GM23338 (cell line): ENCODE measurements at regions not wholly inside any gene's neighbourhood (a gene's known extent, or its start where the extent isn't known, plus 50 kb on each side); places are given as distances from the start of the nearest gene placed in this dataset.

Source experiments
- ATAC-seq: fragments of 200-7000 bp; cut with Tn5 transposase; 3 replicates; pipeline ENCODE4 v1.9.1; 2020
- DNase-seq: peaks from one replicate; pipeline ENCODE4 v3.0.0-alpha.2; 2015; ENCODE audit warnings: low spot score
- H2AFZ ChIP-seq: fragments of 200-600 bp; sonication (generic); 2 replicates; pipeline ENCODE4 v1.8.0; 2016; ENCODE audit warnings: antibody characterized with exemption, mild to moderate bottlenecking, moderate library complexity
- H3F3A ChIP-seq: fragments of 200-600 bp; sonication (generic); replicated peaks from 2 replicates; pipeline ENCODE4 v1.8.0; 2017; ENCODE audit warnings: antibody characterized with exemption, mixed run types, low read depth
- H3K27ac ChIP-seq: fragments of 200-600 bp; sonication (generic); 2 replicates; pipeline ENCODE4 v1.6.1; 2016; ENCODE audit warnings: low read depth
- H3K27me3 ChIP-seq: fragments of 200-600 bp; sonication (generic); 2 replicates; pipeline ENCODE4 v1.8.0; 2016; ENCODE audit warnings: mild to moderate bottlenecking, mixed run types, moderate library complexity; ENCODE audit not compliant: insufficient read depth
- H3K36me3 ChIP-seq: fragments of 200-600 bp; sonication (generic); 2 replicates; pipeline ENCODE4 v1.8.0; 2016; ENCODE audit warnings: mild to moderate bottlenecking; ENCODE audit not compliant: insufficient read depth
- H3K4me1 ChIP-seq: fragments of 200-600 bp; sonication (generic); 2 replicates; pipeline ENCODE4 v1.8.0; 2016; ENCODE audit warnings: mild to moderate bottlenecking, moderate library complexity; ENCODE audit not compliant: insufficient read depth
- H3K4me2 ChIP-seq: fragments of 200-600 bp; sonication (generic); 2 replicates; pipeline ENCODE4 v1.7.1; 2017; ENCODE audit warnings: mixed run types
- H3K4me3 ChIP-seq: fragments of 200-600 bp; sonication (generic); 2 replicates; pipeline ENCODE4 v1.6.1; 2016; ENCODE audit warnings: mixed run types
- H3K79me2 ChIP-seq: fragments of 200-600 bp; sonication (generic); replicated peaks from 2 replicates; pipeline ENCODE4 v1.8.0; 2017; ENCODE audit warnings: mild to moderate bottlenecking; ENCODE audit not compliant: insufficient read depth
- H3K9me2 ChIP-seq: fragments of 200-600 bp; sonication (generic); 2 replicates; pipeline ENCODE4 v1.8.0; 2017; ENCODE audit not compliant: insufficient read depth
- H4K20me1 ChIP-seq: fragments of 200-600 bp; sonication (generic); replicated peaks from 2 replicates; pipeline ENCODE4 v1.8.0; 2017; ENCODE audit warnings: mild to moderate bottlenecking; ENCODE audit not compliant: insufficient read depth
- H3K27ac Mint-ChIP-seq: 2 replicates; pipeline ENCODE4 v1.8.0; 2020; ENCODE audit warnings: inconsistent platforms, mild to moderate bottlenecking, moderate library complexity, mixed read lengths
- H3K27me3 Mint-ChIP-seq: 3 replicates; pipeline ENCODE4 v1.8.0; 2022; ENCODE audit warnings: low read depth, mild to moderate bottlenecking, moderate library complexity, mixed read lengths, inconsistent platforms; ENCODE audit not compliant: insufficient read depth, poor library complexity
- H3K36me3 Mint-ChIP-seq: 3 replicates; pipeline ENCODE4 v1.8.0; 2021; ENCODE audit warnings: low read depth, mild to moderate bottlenecking, inconsistent platforms, moderate library complexity, mixed read lengths
- H3K4me1 Mint-ChIP-seq: 3 replicates; pipeline ENCODE4 v1.8.0; 2020; ENCODE audit warnings: mild to moderate bottlenecking, inconsistent platforms, mixed read lengths
- H3K4me3 Mint-ChIP-seq: 3 replicates; pipeline ENCODE4 v1.8.0; 2021; ENCODE audit warnings: moderate library complexity, mild to moderate bottlenecking, inconsistent platforms, mixed read lengths
- H3K9me3 Mint-ChIP-seq: 3 replicates; pipeline ENCODE4 v1.8.0; 2020; ENCODE audit warnings: moderate library complexity, mild to moderate bottlenecking, inconsistent platforms, mixed read lengths
- CREB1 ChIP-seq: fragments of 250-450 bp; sonication (Bioruptor Pico); IDR thresholded peaks from 2 replicates; pipeline ENCODE4 v1.5.0; 2020; ENCODE audit warnings: low read depth, mild to moderate bottlenecking, moderate library complexity
- CTCF ChIP-seq, 2 experiments: fragments of 200-600 bp in 1 of 2; sonication (generic) in 1 of 2; conservative IDR thresholded peaks; 2 replicates each; pipeline versions ENCODE4 v1.5.1 to v1.6.1; 2016 to 2017; ENCODE audit warnings: antibody characterized with exemption in 2 of 2, low read depth in 2 of 2, mild to moderate bottlenecking in 2 of 2, moderate library complexity in 1 of 2
- ETS1 ChIP-seq: IDR thresholded peaks from 2 replicates; pipeline ENCODE4 v1.6.1; 2016; ENCODE audit warnings: antibody characterized with exemption
- EZH2 ChIP-seq: fragments of 200-600 bp; sonication (generic); IDR thresholded peaks from one replicate; pipeline ENCODE4 v1.8.0; 2017; ENCODE audit warnings: antibody characterized with exemption, mild to moderate bottlenecking, low read depth; ENCODE audit not compliant: unreplicated experiment
- EZH2phosphoT487 ChIP-seq: fragments of 200-600 bp; sonication (generic); IDR thresholded peaks from one replicate; pipeline ENCODE4 v1.8.1; 2018; ENCODE audit warnings: antibody characterized with exemption; ENCODE audit not compliant: unreplicated experiment
- JUNB ChIP-seq: IDR thresholded peaks from one replicate; pipeline ENCODE4 v1.6.1; 2016; ENCODE audit warnings: antibody characterized with exemption; ENCODE audit not compliant: unreplicated experiment
- NANOG ChIP-seq: IDR thresholded peaks from 2 replicates; pipeline ENCODE4 v1.6.1; 2016; ENCODE audit warnings: antibody characterized with exemption, borderline replicate concordance
- POLR2AphosphoS5 ChIP-seq: IDR thresholded peaks from 2 replicates; pipeline ENCODE4 v1.6.1; 2016; ENCODE audit warnings: antibody characterized with exemption, low read depth
- REST ChIP-seq: IDR thresholded peaks from one replicate; pipeline ENCODE4 v1.6.1; 2018; ENCODE audit warnings: antibody characterized with exemption; ENCODE audit not compliant: unreplicated experiment
- STAT1 ChIP-seq: IDR thresholded peaks from one replicate; pipeline ENCODE4 v1.6.1; 2016; ENCODE audit warnings: antibody characterized with exemption; ENCODE audit not compliant: unreplicated experiment
- ZNF114 ChIP-seq: fragments of 250-450 bp; sonication (Bioruptor Pico); IDR thresholded peaks from 2 replicates; pipeline ENCODE4 v1.5.0; 2020; ENCODE audit warnings: mild to moderate bottlenecking, moderate library complexity
- ZNF331 ChIP-seq: fragments of 250-450 bp; sonication (Bioruptor Pico); IDR thresholded peaks from 2 replicates; pipeline ENCODE4 v1.5.0; 2020; ENCODE audit warnings: low read depth, mild to moderate bottlenecking, moderate library complexity
- ZNF462 ChIP-seq: fragments of 250-450 bp; sonication (Bioruptor Pico); IDR thresholded peaks from 2 replicates; pipeline ENCODE4 v1.5.0; 2020; ENCODE audit warnings: mild to moderate bottlenecking, moderate library complexity

- ATAC-seq (no peak), DNase-seq (no peak)
Measured at GRCh38 chr16:87196661-87197060, 120.5 kb downstream of the C16orf95 start.

More at GRCh38 chr16:87196661-87197060, 120.5 kb downstream of the C16orf95 start:
- H3K4me3 Mint-ChIP-seq = no peak overlapping the region
- Histone ChIP-seq H3K4me2 (no peak overlapping the region), H3K27me3 (no peaks in the 10 kb centered on the region), H3K36me3 (no peaks in the 10 kb centered on the region), H3K4me1 (peaks cover 8% of the 10 kb centered on the region; the same call in 1 of the 2 replicates), H3K4me3 (no peak overlapping the region), H3F3A (no peaks in the 10 kb centered on the region), H3K9me2 (no peaks in the 10 kb centered on the region), H4K20me1 (no peaks in the 10 kb centered on the region; the same call in 1 of the 2 replicates), H3K79me2 (no peaks in the 10 kb centered on the region), H2AFZ (no peak overlapping the region), H3K27ac (no peak overlapping the region)
- no peak for TF ChIP-seq REST
- no peak for TF ChIP-seq NANOG
- no peak for TF ChIP-seq ETS1
- TF ChIP-seq CREB1 = no peak
- no peak for TF ChIP-seq STAT1
- TF ChIP-seq ZNF331 (CRISPR knock-in tag) = no peak
- no peak for TF ChIP-seq JUNB
- no peak for TF ChIP-seq ZNF114 (CRISPR knock-in tag)
- no peak for TF ChIP-seq ZNF462 (CRISPR knock-in tag)
- no peak for TF ChIP-seq CTCF (conservative IDR thresholded peaks at IDR 0.05; ENCODE audit: low read depth in 2 of 2)
- no peak for TF ChIP-seq POLR2AphosphoS5
- no peak for TF ChIP-seq EZH2
- TF ChIP-seq EZH2phosphoT487 = no peak
- no peaks in the 10 kb centered on the region; the same call in 2 of the 3 replicates for H3K9me3 Mint-ChIP-seq
- peaks cover 2% of the 10 kb centered on the region for H3K27me3 Mint-ChIP-seq
- H3K36me3 Mint-ChIP-seq = no peaks in the 10 kb centered on the region
- H3K27ac Mint-ChIP-seq = no peak overlapping the region
- H3K4me1 Mint-ChIP-seq = peaks cover 19% of the 10 kb centered on the region; the same call in 2 of the 3 replicates
